A673 (cell line): ENCODE measurements at regions not wholly inside any gene's neighbourhood (a gene's known extent, or its start where the extent isn't known, plus 50 kb on each side); places are given as distances from the start of the nearest gene placed in this dataset.

Experiments used
- BruUV-seq: library from RNA; stranded (reverse); fragments of 400-500 nt; replicated peaks from 2 replicates; lab custom pipeline; 2021; lab: Mats Ljungman, UMichigan
- CTCF ChIA-PET: fragments of 300-600 bp; sonication (Branson Sonifier 250); formaldehyde crosslinking; loops from one replicate; lab custom pipeline; 2022; ENCODE audit warnings: antibody characterized with exemption; lab: Charles Lee
- POLR2A ChIA-PET: fragments of 300-600 bp; sonication (Branson Sonifier 250); formaldehyde crosslinking; loops from one replicate; lab custom pipeline; 2022; ENCODE audit warnings: antibody characterized with exemption; ENCODE audit not compliant: low non-redundant PET; lab: Charles Lee
- DNase-seq: peaks from one replicate; pipeline ENCODE4 v3.0.0-alpha.2; 2015; ENCODE audit warnings: low spot score
- H3K27ac ChIP-seq: fragments of 200-600 bp; sonication (generic); 2 replicates; pipeline ENCODE4 v1.5.1; 2016; ENCODE audit warnings: mixed run types, low read depth, mild to moderate bottlenecking, mixed read lengths, antibody characterized with exemption, low read length; ENCODE audit not compliant: poor library complexity, severe bottlenecking
- H3K27me3 ChIP-seq: fragments of 200-600 bp; sonication (generic); replicated peaks from 2 replicates; pipeline ENCODE4 v1.6.1; 2017; ENCODE audit warnings: mixed run types, low read depth, mild to moderate bottlenecking, mixed read lengths, antibody characterized with exemption, low read length; ENCODE audit not compliant: insufficient read depth, poor library complexity
- H3K36me3 ChIP-seq: fragments of 200-600 bp; sonication (generic); 2 replicates; pipeline ENCODE4 v1.6.1; 2016; ENCODE audit warnings: mixed run types, mild to moderate bottlenecking, mixed read lengths, antibody characterized with exemption, low read length; ENCODE audit not compliant: insufficient read depth, poor library complexity, severe bottlenecking
- H3K4me1 ChIP-seq: fragments of 200-600 bp; sonication (generic); 2 replicates; pipeline ENCODE4 v1.6.1; 2017; ENCODE audit warnings: mixed run types, mild to moderate bottlenecking, mixed read lengths, antibody characterized with exemption, low read length; ENCODE audit not compliant: insufficient read depth, poor library complexity, severe bottlenecking
- H3K4me3 ChIP-seq: fragments of 200-600 bp; sonication (generic); 2 replicates; pipeline ENCODE4 v1.5.1; 2016; ENCODE audit warnings: low read depth, mixed run types, mild to moderate bottlenecking, mixed read lengths, low read length; ENCODE audit not compliant: poor library complexity, severe bottlenecking
- H3K9me3 ChIP-seq: fragments of 200-600 bp; sonication (generic); 2 replicates; pipeline ENCODE4 v1.6.1; 2016; ENCODE audit warnings: mixed run types, low read depth, mild to moderate bottlenecking, mixed read lengths, antibody characterized with exemption, low read length; ENCODE audit not compliant: poor library complexity, severe bottlenecking
- EZH2 ChIP-seq: fragments of 200-600 bp; sonication (generic); IDR thresholded peaks from 2 replicates; pipeline ENCODE4 v1.6.1; 2017; ENCODE audit warnings: borderline replicate concordance, low read depth, mild to moderate bottlenecking, mixed read lengths, antibody characterized with exemption, low read length; ENCODE audit not compliant: poor library complexity, severe bottlenecking
- intact Hi-C: fragments of 100-400 bp; cut with micrococcal nuclease; formaldehyde crosslinking; loops from one replicate; pipeline ENCODE4 v1.10.0; 2022; ENCODE audit not compliant: unreplicated experiment
- TF ChIP-seq, protein P1 (sequence below): fragments of 300-800, 200-600 bp; sonication (generic); conservative IDR thresholded peaks from 2 replicates; pipeline ENCODE4 v1.5.1; 2017; ENCODE audit warnings: low read depth, mild to moderate bottlenecking, antibody characterized with exemption, low read length, moderate library complexity, mixed read lengths

DNA sequence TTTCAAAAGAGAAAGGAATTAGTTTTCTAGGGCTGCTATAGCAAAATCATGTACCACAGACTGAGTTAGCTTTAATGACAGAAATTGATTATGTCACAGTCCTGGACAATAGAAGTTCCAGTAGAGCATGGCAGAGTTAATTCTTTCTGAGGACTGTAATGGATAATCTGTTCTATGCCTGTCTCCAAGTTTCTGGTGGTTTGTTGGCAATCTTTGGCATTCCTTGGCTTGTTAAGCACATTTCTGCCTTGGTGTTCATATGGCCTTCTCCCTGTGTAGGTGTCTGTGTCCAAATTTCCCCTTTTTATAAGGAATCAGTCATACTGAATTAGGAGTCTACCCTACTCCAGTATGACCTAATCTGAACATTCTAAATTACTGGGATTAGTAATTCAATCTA is 336.1 kb upstream of the PABPC4L start:
- Histone ChIP-seq H3K27me3 (no peaks in the 10 kb centered on the region), H3K9me3 (no peaks in the 10 kb centered on the region), H3K27ac (no peak overlapping the region), H3K36me3 (no peaks in the 10 kb centered on the region), H3K4me1 (no peaks in the 10 kb centered on the region), H3K4me3 (no peak overlapping the region)
- DNase-seq, result no peak
- ChIA-PET POLR2A (no interaction called here), CTCF (no interaction called here)
- intact Hi-C loops, result no loop called here
- TF ChIP-seq, protein P1, sequence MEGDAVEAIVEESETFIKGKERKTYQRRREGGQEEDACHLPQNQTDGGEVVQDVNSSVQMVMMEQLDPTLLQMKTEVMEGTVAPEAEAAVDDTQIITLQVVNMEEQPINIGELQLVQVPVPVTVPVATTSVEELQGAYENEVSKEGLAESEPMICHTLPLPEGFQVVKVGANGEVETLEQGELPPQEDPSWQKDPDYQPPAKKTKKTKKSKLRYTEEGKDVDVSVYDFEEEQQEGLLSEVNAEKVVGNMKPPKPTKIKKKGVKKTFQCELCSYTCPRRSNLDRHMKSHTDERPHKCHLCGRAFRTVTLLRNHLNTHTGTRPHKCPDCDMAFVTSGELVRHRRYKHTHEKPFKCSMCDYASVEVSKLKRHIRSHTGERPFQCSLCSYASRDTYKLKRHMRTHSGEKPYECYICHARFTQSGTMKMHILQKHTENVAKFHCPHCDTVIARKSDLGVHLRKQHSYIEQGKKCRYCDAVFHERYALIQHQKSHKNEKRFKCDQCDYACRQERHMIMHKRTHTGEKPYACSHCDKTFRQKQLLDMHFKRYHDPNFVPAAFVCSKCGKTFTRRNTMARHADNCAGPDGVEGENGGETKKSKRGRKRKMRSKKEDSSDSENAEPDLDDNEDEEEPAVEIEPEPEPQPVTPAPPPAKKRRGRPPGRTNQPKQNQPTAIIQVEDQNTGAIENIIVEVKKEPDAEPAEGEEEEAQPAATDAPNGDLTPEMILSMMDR, result no peak
- TF ChIP-seq EZH2, result no peak
- BruUV-seq, result no TSS peak

DNA sequence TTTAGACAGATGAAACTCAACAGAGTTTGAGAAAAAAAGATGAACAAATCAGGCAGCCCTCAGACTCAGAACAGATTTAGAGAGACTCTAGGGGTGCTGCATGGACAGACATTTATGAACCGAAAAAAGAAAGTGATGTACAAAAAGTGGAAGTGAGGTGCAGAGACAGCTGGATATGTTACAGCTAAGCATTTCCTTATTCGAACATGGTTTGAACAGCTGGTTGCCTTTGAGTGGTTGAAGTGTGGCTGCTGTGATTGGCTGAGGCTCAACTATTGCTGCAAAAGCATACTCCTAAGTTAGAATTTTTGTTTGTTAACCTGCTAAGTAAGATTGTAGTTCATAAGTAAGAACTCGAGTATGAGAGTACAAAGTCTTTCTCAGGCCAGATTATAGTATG is 331.5 kb upstream of the PABPC4L start:
- CTCF ChIA-PET, result no interaction called here
- no peaks in the 10 kb centered on the region for H3K27me3 ChIP-seq
- no peak for TF ChIP-seq EZH2
- TF ChIP-seq, protein P1, result no peak

DNA sequence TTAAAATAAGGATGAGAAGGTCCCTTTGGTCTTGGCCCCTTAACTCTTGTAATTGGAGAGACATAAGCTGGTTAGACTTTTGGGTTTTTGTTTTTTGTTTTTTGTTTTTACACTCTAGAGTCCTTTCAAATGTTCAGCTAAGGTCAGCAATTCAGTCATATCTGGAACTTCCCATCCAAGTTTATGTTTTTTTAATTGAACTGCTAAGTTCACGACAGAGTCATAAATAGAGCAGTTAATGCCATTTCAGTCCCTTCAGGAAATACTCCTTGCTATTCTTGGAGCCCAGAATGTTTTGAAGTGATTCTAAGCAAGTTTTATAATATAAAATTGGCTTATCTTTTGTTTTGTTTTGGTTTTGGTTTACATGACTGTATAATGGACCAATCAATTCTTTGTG is 329.4 kb upstream of the PABPC4L start:
- Histone ChIP-seq H3K36me3 (no peaks in the 10 kb centered on the region), H3K4me3 (no peak overlapping the region), H3K9me3 (no peaks in the 10 kb centered on the region), H3K4me1 (no peaks in the 10 kb centered on the region), H3K27me3 (no peaks in the 10 kb centered on the region), H3K27ac (no peak overlapping the region)
- no peak for DNase-seq
- BruUV-seq, result no TSS peak
- ChIA-PET POLR2A (no interaction called here), CTCF (interaction anchor here (0.5 kb wide), 1 partner anchor 39 kb away, joined by 8 read pairs; no protein-coding TSS in a partner anchor)
- no peak for TF ChIP-seq EZH2
- TF ChIP-seq, protein P1, result no peak
- intact Hi-C loops, result no loop called here

More for the DNA sequence above, 331.5 kb upstream of the PABPC4L start:
- POLR2A ChIA-PET, result no interaction called here
- no peaks in the 10 kb centered on the region for H3K9me3 ChIP-seq
- no peaks in the 10 kb centered on the region for H3K36me3 ChIP-seq
- H3K27ac ChIP-seq, result no peak overlapping the region
- intact Hi-C loops, result no loop called here
- H3K4me1 ChIP-seq, result no peaks in the 10 kb centered on the region
- BruUV-seq, result no TSS peak
- H3K4me3 ChIP-seq, result no peak overlapping the region
- no peak for DNase-seq
